ENCODE measurements at regions not wholly inside any gene's neighbourhood (a gene's known extent, or its start where the extent isn't known, plus 50 kb on each side); places are given as distances from the start of the nearest gene placed in this dataset.

DNA sequence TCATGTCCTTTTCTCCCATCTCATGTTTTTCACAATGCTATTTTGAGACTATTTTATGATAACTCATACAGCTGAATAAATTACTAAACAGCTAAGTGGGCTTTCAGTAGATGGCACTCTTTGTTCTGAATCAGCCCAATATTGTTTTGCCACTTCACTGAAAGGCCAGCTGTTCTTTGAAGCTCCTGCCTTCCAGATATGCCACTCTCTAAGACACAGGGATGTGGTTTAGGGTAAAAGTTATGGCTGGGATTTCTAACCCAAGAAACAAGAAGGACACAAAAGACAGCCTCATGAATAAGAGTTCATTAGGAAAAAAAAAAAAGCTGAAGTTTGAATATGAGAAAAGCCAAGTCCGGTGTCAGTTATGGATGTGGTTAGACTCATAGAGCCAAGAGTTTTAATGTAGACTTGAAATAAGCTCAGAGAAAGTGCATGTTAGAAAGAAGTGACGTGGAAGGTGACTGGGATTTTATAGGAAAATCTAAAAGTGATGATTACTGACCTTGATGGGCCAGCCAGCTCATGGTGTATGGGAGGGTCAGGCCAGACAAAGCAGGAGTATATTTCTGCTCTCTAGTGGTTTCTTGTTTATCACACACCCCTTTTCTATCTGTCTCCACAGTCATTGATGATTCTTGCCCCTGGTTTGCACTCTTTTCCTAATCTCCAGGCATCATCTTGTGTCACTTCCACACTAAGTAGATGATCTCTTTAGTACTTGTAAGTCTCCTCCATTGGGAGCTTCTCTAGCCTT lies 488.5 kb downstream of the NR2F1-AS1 start:
- Histone ChIP-seq H3K36me3 (ENCODE audit: control insufficient read depth, insufficient read depth, low read length) (no peaks in the 10 kb centered on the region), H3K9me3 (ENCODE audit: control insufficient read depth in 2 of 2, low read length in 2 of 2) (peaks cover 0 to 1% of the 10 kb centered on the region in 2 experiments), H3K27ac (ENCODE audit: insufficient read depth, low read length, poor library complexity, severe bottlenecking) (no peak overlapping the region), H3K4me3 (ENCODE audit: low read depth, low read length) (no peak overlapping the region), H3K4me1 (ENCODE audit: control insufficient read depth, insufficient read depth, low read length, poor library complexity, severe bottlenecking) (no peaks in the 10 kb centered on the region), H3K27me3 (ENCODE audit: control insufficient read depth, insufficient read depth, low read length) (no peaks in the 10 kb centered on the region)
- no peak for ATAC-seq (ENCODE audit: low read depth in 2 of 2)
- Mint-ChIP-seq H3K36me3 (no peaks in the 10 kb centered on the region), H3K4me3 (no peak overlapping the region), H3K9me3 (peaks cover 0 to 9% (median 3%) of the 10 kb centered on the region in 7 donors), H3K27ac (no peak overlapping the region), H3K4me1 (no peaks in the 10 kb centered on the region), H3K27me3 (no peaks in the 10 kb centered on the region)
- no peak for DNase-seq

DNA sequence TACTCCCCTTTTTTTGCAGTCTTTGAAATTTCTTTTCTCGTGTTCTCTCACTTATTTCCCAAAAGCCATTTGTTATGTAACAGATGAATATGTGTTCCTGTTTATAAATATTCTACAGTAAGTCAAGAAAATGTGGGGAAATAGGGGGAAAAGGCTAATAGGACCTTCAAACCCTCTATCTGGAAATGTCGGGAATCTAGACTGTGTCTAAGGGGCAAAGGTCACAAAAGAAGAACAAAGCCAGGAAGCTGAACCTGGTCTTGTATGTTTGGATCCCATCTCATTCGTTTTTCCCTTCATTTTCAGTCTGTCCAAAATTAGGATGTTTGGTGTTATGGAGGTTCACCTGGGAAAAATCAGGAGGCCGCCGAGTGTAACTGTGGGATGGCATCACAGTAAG lies 490.3 kb downstream of the NR2F1-AS1 start:
- H3K27me3 ChIP-seq (ENCODE audit: control insufficient read depth, insufficient read depth, low read length) = no peaks in the 10 kb centered on the region
- Mint-ChIP-seq H3K4me1 (no peaks in the 10 kb centered on the region), H3K4me3 (no peak overlapping the region), H3K27ac (no peak overlapping the region), H3K36me3 (no peaks in the 10 kb centered on the region), H3K27me3 (no peaks in the 10 kb centered on the region), H3K9me3 (peaks cover 0 to 8% (median 3%) of the 10 kb centered on the region in 7 donors)
- no peaks in the 10 kb centered on the region for H3K4me1 ChIP-seq (ENCODE audit: control insufficient read depth, insufficient read depth, low read length, poor library complexity, severe bottlenecking)
- ATAC-seq (ENCODE audit: low read depth in 2 of 2) (no peak), DNase-seq (no peak)
- H3K9me3 ChIP-seq (ENCODE audit: control insufficient read depth in 2 of 2, low read length in 2 of 2) = peaks cover 0 to 1% of the 10 kb centered on the region in 2 experiments
- H3K27ac ChIP-seq (ENCODE audit: insufficient read depth, low read length, poor library complexity, severe bottlenecking) = no peak overlapping the region
- no peaks in the 10 kb centered on the region for H3K36me3 ChIP-seq (ENCODE audit: control insufficient read depth, insufficient read depth, low read length)
- no peak overlapping the region for H3K4me3 ChIP-seq (ENCODE audit: low read depth, low read length)

GRCh38 chr5:93088592-93089389 lies 492.2 kb downstream of the NR2F1-AS1 start:
- Histone ChIP-seq H3K27me3 (ENCODE audit: control insufficient read depth, insufficient read depth, low read length) (no peaks in the 10 kb centered on the region), H3K36me3 (ENCODE audit: control insufficient read depth, insufficient read depth, low read length) (no peaks in the 10 kb centered on the region), H3K9me3 (ENCODE audit: control insufficient read depth in 2 of 2, low read length in 2 of 2) (peaks cover 0 to 1% of the 10 kb centered on the region in 2 experiments), H3K4me1 (ENCODE audit: control insufficient read depth, insufficient read depth, low read length, poor library complexity, severe bottlenecking) (no peaks in the 10 kb centered on the region), H3K4me3 (ENCODE audit: low read depth, low read length) (no peak overlapping the region), H3K27ac (ENCODE audit: insufficient read depth, low read length, poor library complexity, severe bottlenecking) (no peak overlapping the region)
- Mint-ChIP-seq H3K27me3 (no peaks in the 10 kb centered on the region), H3K9me3 (peaks cover 0 to 8% (median 3%) of the 10 kb centered on the region in 7 donors), H3K27ac (no peak overlapping the region), H3K36me3 (no peaks in the 10 kb centered on the region), H3K4me3 (no peak overlapping the region), H3K4me1 (no peaks in the 10 kb centered on the region)
- DNase-seq (no peak), ATAC-seq (ENCODE audit: low read depth in 2 of 2) (no peak)

DNA sequence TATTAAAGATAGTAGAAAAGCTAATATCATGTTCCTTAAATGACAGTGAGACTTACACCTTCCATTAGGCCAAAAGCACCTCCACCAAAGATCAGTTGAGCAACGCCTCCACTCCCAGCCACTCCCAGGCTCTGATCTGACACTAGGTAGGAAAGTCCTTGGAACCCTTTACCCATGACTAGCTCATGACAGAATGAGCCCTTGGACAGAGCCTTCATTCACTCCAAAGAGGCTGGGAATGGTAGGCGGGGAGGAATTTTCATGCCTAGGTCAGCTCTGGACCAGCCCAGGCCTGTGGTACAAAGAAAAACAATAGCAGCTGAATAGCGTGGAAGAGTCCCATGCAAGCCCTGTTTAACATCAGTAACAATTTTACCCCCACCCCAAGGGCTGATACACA lies 493.7 kb downstream of the NR2F1-AS1 start:
- Histone ChIP-seq H3K36me3 (ENCODE audit: control insufficient read depth, insufficient read depth, low read length) (no peaks in the 10 kb centered on the region), H3K27ac (ENCODE audit: insufficient read depth, low read length, poor library complexity, severe bottlenecking) (no peak overlapping the region), H3K9me3 (ENCODE audit: control insufficient read depth in 2 of 2, low read length in 2 of 2) (peaks cover 0 to 1% of the 10 kb centered on the region in 2 experiments), H3K27me3 (ENCODE audit: control insufficient read depth, insufficient read depth, low read length) (no peaks in the 10 kb centered on the region), H3K4me1 (ENCODE audit: control insufficient read depth, insufficient read depth, low read length, poor library complexity, severe bottlenecking) (no peaks in the 10 kb centered on the region), H3K4me3 (ENCODE audit: low read depth, low read length) (no peak overlapping the region)
- Mint-ChIP-seq H3K27me3 (no peaks in the 10 kb centered on the region), H3K36me3 (no peaks in the 10 kb centered on the region), H3K9me3 (peaks cover 0 to 8% (median 2%) of the 10 kb centered on the region in 7 donors), H3K4me3 (no peak overlapping the region), H3K27ac (no peak overlapping the region), H3K4me1 (no peaks in the 10 kb centered on the region)
- ATAC-seq (ENCODE audit: low read depth in 2 of 2) = no peak
- no peak for DNase-seq

DNA sequence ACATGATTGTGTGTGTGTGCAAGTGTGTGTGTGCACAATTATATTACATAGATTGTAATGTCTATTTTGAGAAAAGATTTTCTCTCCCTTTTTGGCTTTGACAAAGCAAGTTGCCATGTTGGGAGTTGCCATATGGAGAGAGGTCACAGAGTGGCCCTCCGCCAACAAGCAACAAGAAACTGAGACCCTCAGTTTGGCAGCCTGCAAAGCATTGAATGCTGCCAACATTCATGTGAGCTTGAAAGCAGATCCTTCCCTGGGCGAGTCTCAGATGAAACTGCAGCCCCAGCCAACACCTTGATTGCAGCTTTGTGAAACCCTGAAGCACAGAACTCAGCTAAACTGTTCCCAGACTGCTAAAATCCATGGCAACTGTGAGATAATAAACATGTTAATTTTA lies 498.0 kb downstream of the NR2F1-AS1 start:
- no peak overlapping the region for H3K4me3 ChIP-seq (ENCODE audit: low read depth, low read length)
- Mint-ChIP-seq H3K27ac (no peak overlapping the region), H3K4me3 (no peak overlapping the region), H3K36me3 (no peaks in the 10 kb centered on the region), H3K9me3 (peaks cover 0 to 9% (median 0%) of the 10 kb centered on the region in 7 donors), H3K27me3 (no peaks in the 10 kb centered on the region), H3K4me1 (no peaks in the 10 kb centered on the region)
- no peaks in the 10 kb centered on the region for H3K9me3 ChIP-seq (ENCODE audit: control insufficient read depth in 2 of 2, low read length in 2 of 2)
- no peaks in the 10 kb centered on the region for H3K27me3 ChIP-seq (ENCODE audit: control insufficient read depth, insufficient read depth, low read length)
- ATAC-seq (ENCODE audit: low read depth in 2 of 2) (no peak), DNase-seq (no peak)
- no peaks in the 10 kb centered on the region for H3K36me3 ChIP-seq (ENCODE audit: control insufficient read depth, insufficient read depth, low read length)
- no peak overlapping the region for H3K27ac ChIP-seq (ENCODE audit: insufficient read depth, low read length, poor library complexity, severe bottlenecking)
- H3K4me1 ChIP-seq (ENCODE audit: control insufficient read depth, insufficient read depth, low read length, poor library complexity, severe bottlenecking) = no peaks in the 10 kb centered on the region

GRCh38 chr5:93079046-93079445 lies 502.0 kb downstream of the NR2F1-AS1 start:
- ATAC-seq (ENCODE audit: low read depth in 2 of 2) (no peak), DNase-seq (no peak)
- Mint-ChIP-seq H3K4me3 (no peak overlapping the region), H3K27me3 (no peaks in the 10 kb centered on the region), H3K27ac (no peak overlapping the region), H3K4me1 (no peaks in the 10 kb centered on the region), H3K36me3 (no peaks in the 10 kb centered on the region), H3K9me3 (peaks cover 0 to 5% (median 0%) of the 10 kb centered on the region in 7 donors)
- no peaks in the 10 kb centered on the region for H3K4me1 ChIP-seq (ENCODE audit: control insufficient read depth, insufficient read depth, low read length, poor library complexity, severe bottlenecking)
- no peaks in the 10 kb centered on the region for H3K27me3 ChIP-seq (ENCODE audit: control insufficient read depth, insufficient read depth, low read length)
- no peaks in the 10 kb centered on the region for H3K36me3 ChIP-seq (ENCODE audit: control insufficient read depth, insufficient read depth, low read length)
- H3K27ac ChIP-seq (ENCODE audit: insufficient read depth, low read length, poor library complexity, severe bottlenecking) = no peak overlapping the region
- H3K4me3 ChIP-seq (ENCODE audit: low read depth, low read length) = no peak overlapping the region
- no peaks in the 10 kb centered on the region for H3K9me3 ChIP-seq (ENCODE audit: control insufficient read depth in 2 of 2, low read length in 2 of 2)

- Histone ChIP-seq H3K9me3 (ENCODE audit: control insufficient read depth in 2 of 2, low read length in 2 of 2) (no peaks in the 10 kb centered on the region), H3K4me1 (ENCODE audit: control insufficient read depth, insufficient read depth, low read length, poor library complexity, severe bottlenecking) (no peaks in the 10 kb centered on the region), H3K4me3 (ENCODE audit: low read depth, low read length) (no peak overlapping the region), H3K36me3 (ENCODE audit: control insufficient read depth, insufficient read depth, low read length) (no peaks in the 10 kb centered on the region), H3K27ac (ENCODE audit: insufficient read depth, low read length, poor library complexity, severe bottlenecking) (no peak overlapping the region), H3K27me3 (ENCODE audit: control insufficient read depth, insufficient read depth, low read length) (no peaks in the 10 kb centered on the region)
- Mint-ChIP-seq H3K27me3 (no peaks in the 10 kb centered on the region), H3K9me3 (peaks cover 0 to 5% (median 0%) of the 10 kb centered on the region in 7 donors), H3K27ac (no peak overlapping the region), H3K4me1 (no peaks in the 10 kb centered on the region), H3K4me3 (peak overlapping the region in 1 of 4 donors; percentile 10), H3K36me3 (no peaks in the 10 kb centered on the region)
- ATAC-seq (ENCODE audit: low read depth in 2 of 2) = no peak
- DNase-seq = no peak
Observed at GRCh38 chr5:93078082-93079038, 502.7 kb downstream of the NR2F1-AS1 start.

Data from CD4-positive, CD25-positive, alpha-beta regulatory T cell (primary cell).